22Rv1 (cell line): ENCODE measurements at regions not wholly inside any gene's neighbourhood (a gene's known extent, or its start where the extent isn't known, plus 50 kb on each side); places are given as distances from the start of the nearest gene placed in this dataset.
A peak's percentile ranks its signal among the peaks of the same experiment; 100 is the strongest.

Experiments used
- H3K27ac ChIP-seq: fragments of 450-650 bp; 2 replicates; pipeline ENCODE4 v1.5.1; 2017
- ZFX ChIP-seq: fragments of 450-650 bp; IDR thresholded peaks from 2 replicates; pipeline ENCODE4 v1.6.1; 2017; ENCODE audit warnings: antibody characterized with exemption, borderline replicate concordance
- TF ChIP-seq, protein P1 (sequence below): fragments of 450-650 bp; IDR thresholded peaks from 2 replicates; pipeline ENCODE4 v1.5.1; 2017; ENCODE audit warnings: mild to moderate bottlenecking

DNA sequence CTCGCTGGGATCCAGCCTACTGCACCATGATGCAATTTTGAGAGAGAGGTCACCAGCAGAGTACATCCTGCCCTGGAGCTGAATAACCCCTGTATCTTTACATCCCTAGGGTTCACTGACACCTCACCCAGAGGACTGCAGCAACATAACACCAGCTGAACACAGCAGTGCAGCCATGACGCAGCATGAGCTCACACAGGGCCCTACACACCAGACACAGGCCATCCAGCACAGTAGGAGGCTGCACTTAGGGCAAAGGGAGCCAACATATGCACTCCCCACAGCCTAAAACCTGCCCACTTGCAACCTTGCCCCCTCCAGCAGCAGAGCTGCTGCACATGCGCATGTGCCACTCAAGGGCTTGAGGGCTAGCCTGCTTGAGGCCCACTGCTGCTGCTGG lies 157.3 kb upstream of the SMARCA2 start:
- TF ChIP-seq ZFX: no peak
- TF ChIP-seq, protein P1, sequence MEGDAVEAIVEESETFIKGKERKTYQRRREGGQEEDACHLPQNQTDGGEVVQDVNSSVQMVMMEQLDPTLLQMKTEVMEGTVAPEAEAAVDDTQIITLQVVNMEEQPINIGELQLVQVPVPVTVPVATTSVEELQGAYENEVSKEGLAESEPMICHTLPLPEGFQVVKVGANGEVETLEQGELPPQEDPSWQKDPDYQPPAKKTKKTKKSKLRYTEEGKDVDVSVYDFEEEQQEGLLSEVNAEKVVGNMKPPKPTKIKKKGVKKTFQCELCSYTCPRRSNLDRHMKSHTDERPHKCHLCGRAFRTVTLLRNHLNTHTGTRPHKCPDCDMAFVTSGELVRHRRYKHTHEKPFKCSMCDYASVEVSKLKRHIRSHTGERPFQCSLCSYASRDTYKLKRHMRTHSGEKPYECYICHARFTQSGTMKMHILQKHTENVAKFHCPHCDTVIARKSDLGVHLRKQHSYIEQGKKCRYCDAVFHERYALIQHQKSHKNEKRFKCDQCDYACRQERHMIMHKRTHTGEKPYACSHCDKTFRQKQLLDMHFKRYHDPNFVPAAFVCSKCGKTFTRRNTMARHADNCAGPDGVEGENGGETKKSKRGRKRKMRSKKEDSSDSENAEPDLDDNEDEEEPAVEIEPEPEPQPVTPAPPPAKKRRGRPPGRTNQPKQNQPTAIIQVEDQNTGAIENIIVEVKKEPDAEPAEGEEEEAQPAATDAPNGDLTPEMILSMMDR: no peak

DNA sequence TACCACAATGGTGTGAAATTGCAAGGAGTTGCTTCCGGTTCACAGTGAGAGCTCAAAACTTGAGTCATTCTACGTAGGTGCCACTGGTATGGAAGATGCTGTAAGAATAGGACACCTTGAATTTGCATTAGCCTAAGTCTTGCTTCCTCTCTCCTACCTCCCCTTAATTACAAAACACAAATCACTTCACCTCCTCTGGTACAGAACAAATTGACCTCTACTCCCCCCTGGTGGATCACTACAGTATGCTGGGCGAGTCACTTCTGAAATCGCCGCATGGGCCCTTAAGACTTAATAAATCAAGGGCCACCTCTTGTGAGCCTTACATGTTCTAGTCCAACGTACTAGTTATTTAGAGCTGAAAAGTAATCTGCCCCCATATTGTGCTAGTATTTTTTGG lies 145.3 kb upstream of the SMARCA2 start:
- no peak overlapping the region for H3K27ac ChIP-seq
- no peak for TF ChIP-seq ZFX
- TF ChIP-seq, protein P1: peak; percentile 76

More for the DNA sequence above, 157.3 kb upstream of the SMARCA2 start:
- H3K27ac ChIP-seq: no peak overlapping the region

DNA sequence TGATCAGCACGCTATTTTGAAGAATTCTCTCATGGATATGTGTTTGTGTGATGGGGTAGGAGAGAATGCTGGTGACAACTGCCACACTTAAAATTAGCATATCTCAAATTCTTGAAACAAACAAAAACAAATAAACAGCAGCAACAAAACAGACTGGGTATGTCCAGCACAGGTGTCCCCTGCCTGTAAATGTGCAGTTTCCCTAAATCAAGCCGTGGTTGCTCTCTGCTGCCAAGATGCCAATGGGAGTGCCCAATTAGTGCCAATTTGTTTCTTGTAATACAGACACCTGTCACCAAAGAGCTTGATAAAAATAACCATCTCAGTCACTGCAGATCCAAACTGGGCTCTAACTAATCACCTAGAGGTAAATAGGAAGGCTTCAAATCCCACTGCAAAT lies 144.2 kb upstream of the SMARCA2 start:
- H3K27ac ChIP-seq: no peak overlapping the region
- TF ChIP-seq, protein P1: no peak
- TF ChIP-seq ZFX: no peak

DNA sequence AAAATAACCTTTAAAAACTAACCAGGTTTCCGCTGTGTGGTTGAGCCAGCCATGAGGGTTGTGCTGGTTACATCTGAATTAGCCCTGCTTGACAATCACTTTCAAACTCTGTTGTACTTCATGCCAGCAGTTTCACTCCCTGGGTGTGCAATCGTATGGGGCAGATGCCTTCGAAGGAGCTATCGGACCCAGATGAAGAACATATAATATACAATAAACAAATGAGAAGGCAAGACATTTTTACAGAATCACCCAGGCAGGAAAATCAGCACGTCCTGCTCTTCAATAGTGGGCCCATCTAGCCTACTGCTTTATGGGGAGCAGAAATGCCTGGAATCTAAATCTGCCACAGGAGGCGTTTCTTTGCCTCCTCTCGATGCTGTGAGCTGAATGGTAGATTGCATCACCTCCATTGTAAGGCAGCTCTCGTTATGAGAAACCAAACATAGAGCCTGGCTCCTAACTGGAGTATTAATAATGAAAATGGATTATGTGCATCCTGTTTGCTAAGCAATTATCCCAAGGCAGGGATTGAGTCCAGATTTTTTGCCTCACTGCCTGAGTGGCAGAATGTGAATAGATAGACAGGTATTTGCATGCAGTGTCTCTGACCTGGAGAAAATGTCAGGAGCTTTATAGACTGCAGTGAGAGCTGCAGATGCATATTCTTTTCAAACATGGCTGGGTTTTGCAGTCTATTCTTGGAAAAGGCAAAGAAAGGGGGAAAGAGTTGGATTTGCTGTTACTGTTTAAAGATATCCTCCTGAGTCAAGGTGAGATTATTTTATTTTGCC lies 143.3 kb upstream of the SMARCA2 start:
- no peak for TF ChIP-seq ZFX
- TF ChIP-seq, protein P1: no peak
- no peak overlapping the region for H3K27ac ChIP-seq

DNA sequence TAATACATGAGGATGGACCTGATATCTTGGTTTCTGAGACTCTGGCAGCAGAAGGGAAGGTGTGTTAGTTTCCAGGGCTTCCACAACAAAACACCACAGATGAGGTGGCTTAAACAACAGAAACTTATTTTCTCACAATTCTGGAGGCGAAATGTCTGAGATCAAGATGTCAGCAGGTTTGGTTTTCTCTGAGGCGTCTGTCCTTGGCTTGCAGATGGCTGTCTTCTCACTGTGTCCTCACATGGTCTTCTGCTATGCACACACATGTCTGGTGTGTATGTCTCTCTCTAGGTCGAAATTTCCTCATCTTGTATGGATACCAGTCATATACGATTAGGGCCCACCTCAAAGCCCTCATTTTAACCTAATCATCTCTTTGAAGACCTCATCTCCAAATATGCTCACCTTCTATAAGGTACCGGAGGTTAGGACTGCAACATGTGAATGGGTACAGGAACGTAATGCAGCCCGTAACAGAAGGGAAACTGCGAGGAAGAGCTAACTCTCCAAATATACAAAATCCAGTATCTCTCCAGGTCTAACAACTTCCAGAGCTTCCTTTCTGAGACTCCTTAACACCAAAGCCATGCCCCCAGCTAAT lies 139.8 kb upstream of the SMARCA2 start:
- H3K27ac ChIP-seq: no peak overlapping the region
- TF ChIP-seq, protein P1: no peak
- no peak for TF ChIP-seq ZFX

DNA sequence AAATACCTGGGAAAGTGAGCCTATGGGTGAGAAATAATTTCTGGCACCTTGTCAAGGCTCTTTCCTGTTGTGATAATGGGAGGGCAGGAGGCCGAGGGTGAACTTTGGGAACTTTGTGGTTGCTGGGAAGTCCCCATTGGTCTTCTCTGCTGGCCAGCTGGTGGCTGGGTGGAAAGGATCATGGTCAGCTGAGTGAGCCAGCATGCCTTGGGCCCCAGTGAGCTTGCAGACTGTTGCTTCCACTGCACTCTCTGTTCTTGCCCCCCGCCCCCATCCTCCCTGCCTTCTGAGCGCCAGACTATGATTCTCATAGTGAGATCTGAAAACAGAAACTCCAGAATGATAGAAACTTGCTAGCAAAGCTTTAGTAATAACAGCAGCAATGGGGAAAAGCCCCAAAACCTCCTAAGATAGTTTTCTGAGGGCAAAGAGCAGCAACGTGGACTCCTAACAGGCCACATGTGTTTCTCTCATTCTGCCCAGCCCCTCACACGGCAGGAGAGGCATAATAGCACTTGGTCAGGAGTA lies 139.2 kb upstream of the SMARCA2 start:
- H3K27ac ChIP-seq: no peak overlapping the region
- TF ChIP-seq ZFX: no peak

DNA sequence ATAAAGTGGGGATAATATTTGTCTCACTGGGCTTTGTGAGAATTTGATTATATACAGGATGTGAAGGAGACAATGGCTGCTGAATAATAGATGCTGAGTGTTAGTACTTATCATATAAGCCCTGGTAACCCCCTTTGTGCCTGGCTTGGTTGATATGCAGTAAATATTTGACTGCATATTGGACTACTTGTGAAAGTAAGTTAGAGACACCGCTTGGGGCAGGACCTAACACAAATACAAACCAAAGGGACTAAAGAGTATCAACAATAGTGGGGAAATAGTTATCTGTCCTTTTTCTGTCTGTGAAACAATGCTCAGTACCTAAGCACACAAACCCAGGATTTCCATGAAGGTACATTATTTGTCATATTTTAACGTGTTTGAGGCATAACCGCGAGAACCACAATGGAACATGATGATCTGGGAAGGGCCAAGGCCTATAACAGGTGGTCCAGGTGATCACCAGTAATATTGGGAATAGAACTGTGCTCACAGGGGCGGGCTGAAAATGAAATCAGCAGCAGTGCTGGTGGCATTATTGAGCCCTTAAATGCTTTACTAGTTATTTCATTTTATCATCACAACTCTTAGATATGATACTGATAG lies 138.2 kb upstream of the SMARCA2 start:
- H3K27ac ChIP-seq: no peak overlapping the region
- no peak for TF ChIP-seq ZFX
- TF ChIP-seq, protein P1: no peak
